GM10266 (cell line): ENCODE measurements at regions not wholly inside any gene's neighbourhood (a gene's known extent, or its start where the extent isn't known, plus 50 kb on each side); places are given as distances from the start of the nearest gene placed in this dataset.

Experiments
- DNase-seq: peaks from one replicate; pipeline ENCODE4 v3.0.0; 2012; ENCODE audit errors: extremely low spot score
- CTCF ChIP-seq: IDR thresholded peaks from 2 replicates; pipeline ENCODE4 v1.5.1; 2012; ENCODE audit warnings: mild to moderate bottlenecking, low read depth; ENCODE audit not compliant: control insufficient read depth, insufficient read depth; ENCODE audit errors: missing control alignments

- DNase-seq = no peak
- TF ChIP-seq CTCF = no peak
Observed at GRCh38 chr12:22938323-22938722, 313.4 kb downstream of the ETNK1 start.

GRCh38 chr12:22951206-22951605, 326.2 kb downstream of the ETNK1 start:
- no peak for DNase-seq
- no peak for TF ChIP-seq CTCF

- DNase-seq = no peak
- no peak for TF ChIP-seq CTCF
Observed at GRCh38 chr12:22956690-22957089, 331.7 kb downstream of the ETNK1 start.

- no peak for DNase-seq
- no peak for TF ChIP-seq CTCF
Observed at GRCh38 chr12:22967171-22967570, 342.2 kb downstream of the ETNK1 start.

- no peak for TF ChIP-seq CTCF
- no peak for DNase-seq
Observed at GRCh38 chr12:22969521-22969920, 344.6 kb downstream of the ETNK1 start.

GRCh38 chr12:22971247-22971646, 346.3 kb downstream of the ETNK1 start:
- no peak for TF ChIP-seq CTCF
- no peak for DNase-seq

- no peak for TF ChIP-seq CTCF
Observed at GRCh38 chr12:22971701-22972191, 346.8 kb downstream of the ETNK1 start.

More at GRCh38 chr12:22971701-22972191, 346.8 kb downstream of the ETNK1 start:
- DNase-seq = no peak
